ENCODE measurements at regions not wholly inside any gene's neighbourhood (a gene's known extent, or its start where the extent isn't known, plus 50 kb on each side); places are given as distances from the start of the nearest gene placed in this dataset.

DNA sequence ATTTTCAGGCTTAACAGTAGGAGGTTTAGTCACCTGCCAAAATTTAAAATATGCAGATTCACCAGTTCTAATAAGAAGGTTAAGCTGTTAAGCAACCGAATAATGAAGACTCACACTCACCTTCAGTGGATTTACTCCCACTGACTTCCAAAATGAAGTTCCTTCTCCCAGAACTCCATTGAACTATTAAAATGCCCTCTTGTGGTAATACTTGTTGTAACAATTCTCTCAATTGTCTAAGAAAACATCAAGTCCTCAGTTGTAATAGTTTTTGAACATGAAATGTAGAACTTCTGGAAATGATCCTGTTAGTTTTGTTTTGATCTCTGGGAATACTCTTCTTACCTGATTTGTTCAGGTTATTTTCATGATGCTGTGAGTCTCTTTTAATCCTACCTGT lies 522.0 kb upstream of the ATXN8OS start:
- intact Hi-C loops (cut with DNase I): no loop called here
- DNase-seq (no peak), ATAC-seq (ENCODE audit: poor library complexity) (no peak)

DNA sequence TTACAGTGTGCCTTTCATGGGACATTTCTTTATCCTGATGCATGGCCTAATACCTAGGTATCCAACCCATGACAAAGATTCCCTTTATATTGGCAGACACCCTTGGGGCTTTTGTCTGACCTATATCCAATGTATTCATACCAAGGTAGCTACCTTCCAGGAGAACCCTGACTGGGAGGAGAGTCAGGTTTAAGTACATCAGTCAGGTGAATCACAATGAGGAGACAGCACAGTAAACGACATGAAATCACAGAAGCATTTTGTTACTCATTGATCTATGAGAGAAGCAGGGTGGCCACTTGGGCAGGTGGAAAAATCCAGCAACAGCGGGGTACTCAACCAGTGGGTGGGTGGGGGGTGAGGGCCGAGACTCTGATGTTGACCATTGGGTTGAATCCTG lies 527.4 kb upstream of the ATXN8OS start:
- ATAC-seq (ENCODE audit: poor library complexity) (no peak), DNase-seq (no peak)
- intact Hi-C loops (cut with DNase I): no loop called here

DNA sequence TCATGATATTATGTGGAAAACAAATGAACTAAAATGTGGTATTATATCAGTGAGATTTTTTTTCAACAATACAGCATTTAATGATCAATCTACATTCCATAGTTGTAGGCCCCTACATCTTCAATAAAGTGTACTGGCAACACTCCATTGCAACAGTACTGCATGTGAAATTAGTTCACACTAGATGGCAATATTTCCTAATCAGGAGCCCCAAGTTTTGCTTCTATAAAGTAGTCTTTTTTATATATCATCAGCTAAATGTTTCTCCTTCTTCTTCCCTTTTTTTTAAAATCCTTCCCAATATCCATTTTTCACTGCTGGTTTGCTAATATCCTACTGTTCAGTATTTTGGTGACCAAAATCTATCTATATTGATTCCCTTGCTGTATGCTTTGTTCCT lies 528.3 kb upstream of the ATXN8OS start:
- intact Hi-C loops (cut with DNase I): no loop called here
- no peak for ATAC-seq (ENCODE audit: poor library complexity)
- DNase-seq: no peak

DNA sequence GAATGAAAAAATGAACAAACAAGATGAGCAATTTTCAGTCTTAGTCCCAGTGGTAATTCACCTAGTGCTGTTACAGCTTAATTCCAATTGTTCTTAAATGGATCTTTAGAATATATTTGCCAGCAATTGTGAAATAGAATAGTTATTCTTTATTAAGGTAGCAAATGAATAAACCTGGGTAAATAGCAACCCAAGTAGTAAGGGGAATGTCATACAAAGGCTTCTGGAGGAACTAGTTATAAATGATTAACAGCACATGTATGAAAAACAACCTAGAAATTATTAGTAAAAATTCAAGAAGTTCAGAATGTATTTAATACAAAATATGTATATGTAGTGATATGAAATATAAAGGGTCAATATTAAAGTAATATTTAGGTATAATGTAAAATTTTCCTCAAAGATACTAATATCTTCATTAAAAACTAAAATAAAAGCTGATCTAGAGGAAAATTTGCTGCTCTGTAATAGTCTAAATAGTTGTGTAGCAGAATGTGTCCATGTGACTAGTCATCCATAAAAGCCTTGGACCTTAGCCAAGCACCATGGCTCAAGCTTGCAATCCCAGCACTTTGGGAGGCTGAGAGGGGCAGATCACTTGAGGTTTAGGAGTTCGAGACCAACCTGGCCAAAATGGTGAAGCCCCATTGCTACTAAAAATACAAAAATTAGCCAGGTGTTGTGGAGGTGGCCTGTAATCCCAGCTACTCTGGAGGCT lies 535.9 kb upstream of the ATXN8OS start:
- ATAC-seq (ENCODE audit: poor library complexity) (no peak), DNase-seq (no peak)
- intact Hi-C loops (cut with DNase I): no loop called here

DNA sequence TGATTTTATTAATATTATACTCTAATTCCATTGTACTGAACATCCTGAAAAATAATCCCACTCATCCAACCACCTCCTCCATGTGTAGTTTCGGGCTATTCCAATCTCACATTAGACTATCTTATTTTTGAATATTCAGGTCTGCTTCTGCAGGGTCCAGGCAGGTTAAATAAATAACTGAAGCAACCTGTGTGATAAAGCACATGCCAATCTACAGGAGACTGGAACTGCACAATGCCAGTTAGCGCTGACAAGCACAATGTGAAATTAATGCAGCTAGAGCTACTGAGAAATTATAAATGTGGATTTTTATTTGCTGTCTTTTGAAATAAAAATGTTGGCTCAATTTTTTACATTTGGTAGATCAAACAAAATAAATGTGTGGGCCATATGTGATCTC lies 540.1 kb upstream of the ATXN8OS start:
- ATAC-seq (ENCODE audit: poor library complexity) (no peak), DNase-seq (no peak)
- intact Hi-C loops (cut with DNase I): no loop called here

DNA sequence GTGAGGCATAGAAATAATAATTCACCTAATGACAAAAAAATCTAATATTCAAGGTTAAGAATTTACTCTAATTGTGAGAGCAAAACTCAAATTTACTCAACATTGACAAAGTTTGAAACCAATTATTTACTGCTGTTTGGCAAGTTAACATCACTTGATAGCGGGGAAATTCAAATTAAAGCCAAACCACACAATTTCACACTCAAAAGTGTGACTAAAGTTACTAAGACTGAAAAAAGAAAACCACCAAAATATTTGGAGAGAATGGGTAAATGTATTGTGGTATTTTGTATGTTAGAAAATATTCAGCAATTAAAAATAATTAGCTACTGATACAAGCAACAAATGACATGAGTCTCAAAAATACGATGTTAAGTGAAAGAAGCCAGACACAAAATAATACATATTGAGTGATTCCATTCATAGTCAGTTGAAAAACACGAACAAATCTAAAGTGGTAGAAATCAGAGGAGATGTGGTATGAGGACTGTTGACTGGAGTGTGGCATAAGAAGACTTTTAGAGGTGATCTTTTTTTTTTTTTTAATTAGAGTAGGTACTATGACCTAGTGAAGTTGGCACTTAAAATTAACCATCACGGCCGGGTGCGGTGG lies 541.4 kb upstream of the ATXN8OS start:
- ATAC-seq (ENCODE audit: poor library complexity) (no peak), DNase-seq (no peak)
- intact Hi-C loops (cut with DNase I): no loop called here

DNA sequence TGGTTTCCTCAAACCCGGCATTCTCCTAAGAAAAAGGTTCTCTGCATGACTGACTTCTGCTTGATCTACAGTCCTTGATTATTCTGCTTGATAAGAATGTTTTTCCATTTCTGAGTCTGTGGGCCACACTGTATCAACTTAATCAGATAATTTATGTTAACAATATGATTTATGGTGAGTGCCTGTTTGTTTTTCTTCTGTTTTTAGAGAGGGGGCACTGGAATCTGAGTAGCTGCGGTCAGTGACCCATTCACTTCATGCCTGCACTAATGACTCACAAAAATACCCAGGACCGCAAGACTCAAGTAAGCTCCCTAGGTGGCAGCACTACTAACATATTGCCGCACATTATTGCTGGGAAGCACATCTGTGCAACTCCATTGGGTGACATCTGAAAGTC lies 542.3 kb upstream of the ATXN8OS start:
- intact Hi-C loops (cut with DNase I): no loop called here
- DNase-seq (no peak), ATAC-seq (ENCODE audit: poor library complexity) (no peak)

DNA sequence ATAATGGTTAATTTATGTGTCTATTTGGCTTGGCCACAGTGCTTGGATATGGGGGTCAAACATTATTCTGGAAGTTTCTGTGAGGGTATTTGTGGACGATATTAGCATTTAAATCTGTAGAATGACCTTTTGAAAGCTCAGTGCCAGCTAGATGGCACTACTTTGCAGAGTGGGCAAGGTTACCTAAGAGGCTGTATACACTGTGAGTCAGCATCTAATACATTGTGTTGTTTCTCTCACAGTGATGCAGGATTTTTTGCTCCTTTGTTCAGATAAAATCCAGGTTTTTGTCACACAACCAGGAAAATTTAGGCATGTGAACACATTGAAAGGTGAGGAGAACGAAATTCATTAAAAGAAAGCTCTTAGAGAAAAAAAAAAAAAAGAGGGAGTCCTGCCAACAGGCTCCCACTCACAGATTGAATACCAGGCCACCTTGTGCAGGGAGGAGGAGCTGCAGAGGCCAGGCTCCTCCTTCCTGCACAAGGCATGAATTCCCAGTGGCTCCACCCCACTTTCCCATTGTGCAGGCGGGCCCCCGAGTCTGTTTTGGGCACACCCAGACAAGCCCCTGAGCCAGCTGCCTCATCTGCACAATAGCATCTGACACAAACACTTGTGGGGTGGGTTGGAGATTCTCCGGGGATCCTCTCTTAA lies 551.0 kb upstream of the ATXN8OS start:
- intact Hi-C loops (cut with DNase I): no loop called here
- no peak for DNase-seq

DNA sequence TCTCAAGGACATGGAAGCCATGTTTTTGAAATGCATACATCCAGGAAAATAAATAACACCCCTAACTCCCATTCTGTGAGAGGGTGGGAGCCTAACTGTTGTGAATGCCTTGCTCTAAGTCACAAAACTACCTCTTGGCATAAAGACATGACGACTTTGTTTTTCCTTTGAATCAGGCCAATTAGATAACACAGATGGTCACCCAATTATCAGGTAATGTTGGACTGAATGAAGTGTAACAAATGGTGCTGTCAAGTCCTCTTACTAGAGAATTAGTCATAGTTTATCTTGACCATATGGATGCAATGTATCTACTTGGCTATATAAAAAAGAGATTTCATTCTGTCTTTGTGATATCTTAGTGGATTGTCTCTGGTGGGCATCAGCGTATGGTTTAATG lies 553.6 kb upstream of the ATXN8OS start:
- DNase-seq (no peak), ATAC-seq (ENCODE audit: poor library complexity) (no peak)
- intact Hi-C loops (cut with DNase I): no loop called here

More for the DNA sequence above, 551.0 kb upstream of the ATXN8OS start:
- ATAC-seq (ENCODE audit: poor library complexity): no peak

DNA sequence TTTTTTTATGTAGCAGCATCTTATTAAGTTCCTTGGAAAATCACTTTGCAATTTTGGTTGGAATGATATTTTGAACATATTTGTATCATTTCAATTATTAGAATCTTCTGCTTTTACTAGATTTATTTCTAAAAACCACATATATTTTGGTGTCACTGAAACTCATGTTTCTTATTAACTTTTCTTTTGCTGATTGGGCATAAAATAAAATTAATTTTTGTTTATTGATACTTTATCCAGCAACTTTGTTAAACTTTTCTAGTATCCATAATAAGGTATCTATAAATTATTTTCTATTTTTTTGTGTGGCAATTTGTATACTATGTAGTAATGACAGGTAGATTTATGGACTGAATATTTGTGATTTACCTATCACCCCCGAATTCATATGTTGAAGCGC lies 556.4 kb upstream of the ATXN8OS start:
- DNase-seq (no peak), ATAC-seq (ENCODE audit: poor library complexity) (no peak)
- intact Hi-C loops (cut with DNase I): no loop called here

DNA sequence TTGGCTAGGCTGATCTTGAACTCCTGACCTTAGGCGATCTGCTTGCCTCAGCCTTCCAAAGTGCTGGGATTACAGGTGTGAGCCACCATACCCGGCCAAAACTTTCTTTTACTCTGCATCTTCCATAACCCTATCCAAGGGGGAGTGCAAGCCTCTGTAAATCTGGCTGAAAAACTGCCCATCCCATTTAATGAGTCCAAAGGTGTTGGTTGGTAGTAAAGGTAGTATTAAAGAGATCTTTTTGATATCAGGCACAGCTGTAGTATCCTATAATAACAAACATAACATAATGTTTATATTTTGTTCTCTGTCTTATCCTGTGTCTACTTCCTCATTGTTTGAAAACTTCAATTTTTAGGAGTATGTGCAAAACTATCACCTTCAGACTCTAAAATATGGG lies 559.8 kb upstream of the ATXN8OS start:
- no peak for DNase-seq
- intact Hi-C loops (cut with DNase I): no loop called here
- no peak for ATAC-seq (ENCODE audit: poor library complexity)

DNA sequence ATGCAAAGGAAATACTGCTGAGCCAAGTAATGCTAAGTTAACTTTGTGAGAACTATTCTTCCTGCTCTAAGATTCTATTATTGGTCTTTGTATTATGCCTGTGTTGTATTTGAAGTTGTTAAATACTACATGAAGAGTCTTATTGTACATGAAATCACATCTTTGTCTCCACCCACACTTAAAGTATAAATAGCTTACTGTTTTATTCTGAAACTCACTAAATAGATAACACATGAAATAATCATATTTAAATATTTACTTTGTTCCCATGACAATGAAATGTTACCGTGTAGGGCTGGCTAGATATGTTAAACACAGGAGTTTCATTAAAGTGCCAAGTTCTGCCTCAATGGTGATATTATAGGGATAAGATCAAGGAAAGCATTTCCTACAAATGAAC lies 562.1 kb upstream of the ATXN8OS start:
- ATAC-seq (ENCODE audit: poor library complexity) (no peak), DNase-seq (no peak)
- intact Hi-C loops (cut with DNase I): no loop called here

DNA sequence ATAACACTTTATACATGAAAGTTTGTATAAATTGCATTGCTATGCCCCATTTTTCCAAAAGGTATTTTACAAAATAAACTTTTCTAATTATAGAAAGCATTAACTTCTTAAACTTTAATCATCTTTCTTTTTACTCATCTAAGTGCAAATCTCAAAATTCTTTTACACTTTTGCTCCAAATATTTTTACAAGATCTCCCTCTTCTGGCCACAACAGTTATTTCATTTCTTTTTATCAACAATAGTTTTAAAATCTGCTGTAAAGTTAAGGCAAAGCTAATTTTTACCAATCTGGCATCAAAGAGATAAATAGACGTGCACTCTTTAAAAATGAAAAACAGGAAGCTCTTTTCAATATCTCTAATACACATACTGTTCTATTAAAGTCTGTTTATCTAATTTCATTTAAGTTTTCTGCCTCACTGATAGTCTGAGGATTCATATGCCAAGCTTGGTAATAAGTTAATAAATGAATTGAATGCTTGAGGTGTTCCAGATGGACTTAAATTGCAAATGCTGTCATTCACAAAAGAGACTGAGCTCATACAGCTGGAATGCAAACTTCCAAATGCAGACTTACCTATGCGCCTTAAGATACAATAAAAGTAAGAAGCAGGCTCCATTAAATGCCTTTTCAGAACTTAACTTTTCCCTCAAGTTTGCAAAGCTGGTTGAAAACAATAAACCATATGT lies 583.0 kb upstream of the ATXN8OS start:
- no peak for ATAC-seq (ENCODE audit: poor library complexity)

DNA sequence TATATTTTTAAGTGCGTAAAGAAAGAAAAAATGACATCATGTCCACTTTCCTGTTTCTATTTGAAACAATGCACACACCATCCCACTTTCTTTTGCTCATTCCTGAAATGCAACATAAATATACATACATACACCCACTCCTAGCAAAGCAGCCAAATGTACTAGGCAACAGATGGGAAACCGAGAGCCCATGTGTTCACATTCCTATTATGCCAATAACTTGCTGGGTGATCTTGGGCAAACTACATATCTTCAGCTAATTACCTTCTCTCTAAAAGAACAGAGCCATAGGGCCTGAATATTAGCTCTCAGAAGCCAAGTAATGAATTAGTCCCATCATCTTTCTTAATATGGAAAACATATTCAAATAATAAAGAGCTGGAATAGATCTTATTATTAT lies 610.6 kb upstream of the ATXN8OS start:
- DNase-seq (no peak), ATAC-seq (ENCODE audit: poor library complexity) (no peak)
- intact Hi-C loops (cut with DNase I): no loop called here

More for the DNA sequence above, 583.0 kb upstream of the ATXN8OS start:
- DNase-seq: no peak
- intact Hi-C loops (cut with DNase I): no loop called here

DNA sequence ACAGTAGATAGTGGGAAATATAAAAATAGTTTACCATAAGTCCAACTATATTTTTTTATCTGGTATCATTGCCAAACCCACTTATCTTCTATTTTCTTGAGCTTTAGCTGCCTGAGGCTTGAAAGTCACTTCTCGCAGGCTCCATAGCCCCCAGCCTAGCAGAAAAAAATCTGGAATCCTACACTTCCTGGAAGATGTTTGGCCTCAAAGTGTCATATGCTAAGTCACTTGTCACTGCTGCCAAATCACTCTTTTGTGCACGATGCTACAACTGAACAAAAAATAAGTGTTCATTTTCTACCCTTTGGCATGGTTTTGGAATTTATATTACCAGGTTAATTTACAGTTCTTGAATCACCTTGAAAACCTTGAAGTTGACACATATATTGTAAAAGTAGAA lies 612.5 kb upstream of the ATXN8OS start:
- ATAC-seq (ENCODE audit: poor library complexity) (no peak), DNase-seq (no peak)
- intact Hi-C loops (cut with DNase I): no loop called here

DNA sequence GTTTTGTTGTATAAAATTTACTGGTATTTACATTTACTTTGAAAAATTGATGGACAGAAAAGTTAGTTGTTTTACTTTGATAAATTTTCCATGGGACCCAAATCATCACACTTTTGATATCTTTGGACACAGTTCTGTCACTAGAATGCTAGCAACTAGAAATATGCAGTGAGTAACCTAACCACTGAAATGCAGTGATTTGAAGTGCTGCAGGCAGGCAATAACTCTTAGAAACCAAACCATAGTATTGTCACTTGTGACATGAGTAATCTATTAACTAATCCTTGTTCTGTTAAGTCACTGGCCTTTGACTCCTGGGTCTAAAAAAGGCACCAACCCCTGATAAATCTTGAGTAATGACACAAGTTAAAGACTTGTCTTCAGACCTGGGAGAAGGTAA lies 620.0 kb upstream of the ATXN8OS start:
- no peak for ATAC-seq (ENCODE audit: poor library complexity)
- DNase-seq: no peak
- intact Hi-C loops (cut with DNase I): no loop called here

DNA sequence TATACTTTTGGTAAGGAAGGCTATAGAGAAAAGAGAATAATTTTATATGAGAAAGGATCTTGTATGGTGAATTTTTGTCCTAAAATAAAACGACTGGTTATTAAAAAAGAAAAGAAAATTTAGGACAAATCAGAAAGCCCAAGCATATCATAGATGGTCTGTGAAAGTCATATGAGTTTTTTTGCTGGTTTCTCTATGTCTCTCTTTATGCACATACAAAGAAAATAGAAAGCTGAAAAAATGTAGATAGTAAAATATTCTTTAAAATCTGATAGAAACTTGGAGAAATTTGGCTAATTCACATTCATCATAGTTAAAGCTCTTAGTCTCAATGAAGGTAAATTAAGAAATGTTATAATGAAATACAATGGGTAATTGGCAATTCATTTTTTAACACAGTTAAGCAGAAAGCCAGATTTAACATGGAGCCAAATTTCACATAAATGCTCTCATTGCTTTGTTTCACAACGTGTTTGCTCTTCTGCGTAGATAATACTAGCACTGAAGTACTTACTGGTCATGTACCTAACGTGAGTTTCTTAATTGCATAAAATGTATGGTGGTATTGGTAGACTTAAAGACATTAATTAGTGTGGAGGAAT lies 621.5 kb upstream of the ATXN8OS start:
- ATAC-seq (ENCODE audit: poor library complexity) (no peak), DNase-seq (no peak)
- intact Hi-C loops (cut with DNase I): no loop called here

DNA sequence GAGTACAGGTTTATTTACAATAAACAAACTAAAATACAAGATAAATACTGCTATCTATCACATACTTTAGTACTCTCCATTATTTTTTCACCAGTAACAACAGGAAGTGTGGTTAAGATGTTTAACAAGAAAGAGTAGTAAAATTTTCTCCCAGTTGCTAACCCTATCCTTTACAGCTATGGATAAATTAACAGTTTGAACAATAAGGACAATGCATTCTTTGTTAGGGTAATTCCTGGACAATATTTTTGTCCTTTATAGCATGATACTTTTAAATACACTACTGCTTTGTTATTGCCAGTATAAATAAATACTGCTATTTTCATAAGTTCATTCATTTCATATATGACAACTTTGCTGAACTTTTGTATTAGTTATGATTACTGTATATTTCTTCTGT lies 630.2 kb upstream of the ATXN8OS start:
- intact Hi-C loops (cut with DNase I): no loop called here
- DNase-seq (no peak), ATAC-seq (ENCODE audit: poor library complexity) (no peak)

DNA sequence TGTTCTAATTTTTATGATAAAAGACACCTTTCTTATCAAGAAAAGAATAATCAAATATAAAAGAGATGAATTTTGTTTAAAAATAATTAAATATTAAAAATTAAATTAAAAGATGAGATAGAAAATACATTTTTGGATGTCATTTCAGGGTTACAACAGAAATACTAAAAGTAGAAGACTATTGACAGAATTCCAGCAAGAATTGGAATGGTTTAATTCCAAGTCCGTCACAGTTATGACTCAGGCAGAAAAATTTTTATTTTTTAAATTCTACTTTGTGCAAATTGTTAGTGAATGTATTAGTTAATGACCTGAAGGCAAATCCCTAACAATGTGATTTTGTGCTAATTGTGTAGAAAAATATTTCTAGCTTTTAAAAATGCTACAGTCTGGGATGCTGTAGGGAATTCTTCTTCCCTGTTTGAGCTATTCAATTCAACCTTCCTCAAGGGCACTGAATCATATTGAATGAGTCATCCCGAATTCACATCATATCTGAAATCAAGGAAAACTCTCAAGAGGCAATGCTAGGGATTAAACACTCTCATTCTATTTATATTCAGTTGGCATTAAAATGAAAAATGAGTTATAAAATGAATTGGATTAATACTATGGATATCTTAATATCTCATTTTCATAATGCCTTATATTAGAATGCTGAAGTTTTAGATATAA lies 633.5 kb upstream of the ATXN8OS start:
- DNase-seq: no peak
- ATAC-seq (ENCODE audit: poor library complexity): no peak
- intact Hi-C loops (cut with DNase I): no loop called here

All from Right ventricle myocardium superior (tissue), 1 donor.